Left lobe of liver (tissue), 2 donors: ENCODE measurements at regions not wholly inside any gene's neighbourhood (a gene's known extent, or its start where the extent isn't known, plus 50 kb on each side); places are given as distances from the start of the nearest gene placed in this dataset.

Experiments
- ATAC-seq: fragments of 200-7000 bp; cut with Tn5 transposase; one replicate; pipeline ENCODE4 v1.9.1; 2020; ENCODE audit warnings: mild to moderate bottlenecking, moderate library complexity
- DNase-seq: peaks from one replicate; pipeline ENCODE4 v3.0.0-alpha.2; 2020; ENCODE audit warnings: low spot score
- donor health status: DM: no; HTN: no; CAD: no; lungs with moderate emphysema.
- donor health status: DM: no; HTN: yes; CAD: no.

- ATAC-seq (no peak), DNase-seq (no peak)
Measured at GRCh38 chr9:115362101-115362500, 244.1 kb upstream of the TNC start.

- no peak for ATAC-seq
- no peak for DNase-seq
Measured at GRCh38 chr9:115362640-115363039, 244.7 kb upstream of the TNC start.

- DNase-seq: no peak
- no peak for ATAC-seq
Measured at GRCh38 chr9:115364991-115365390, 247.0 kb upstream of the TNC start.

GRCh38 chr9:115367321-115367720, 249.4 kb upstream of the TNC start:
- no peak for ATAC-seq
- no peak for DNase-seq

GRCh38 chr9:115367780-115368525, 250.0 kb upstream of the TNC start:
- ATAC-seq (no peak), DNase-seq (no peak)

- DNase-seq (no peak), ATAC-seq (no peak)
Measured at GRCh38 chr9:115369322-115369957, 251.5 kb upstream of the TNC start.

- DNase-seq: no peak
- no peak for ATAC-seq
Measured at GRCh38 chr9:115373000-115373709, 255.2 kb upstream of the TNC start.

- no peak for DNase-seq
Measured at GRCh38 chr9:115373710-115374045, 255.7 kb upstream of the TNC start.

GRCh38 chr9:115374724-115375268, 256.8 kb upstream of the TNC start:
- DNase-seq (no peak), ATAC-seq (no peak)

More at GRCh38 chr9:115373710-115374045, 255.7 kb upstream of the TNC start:
- no peak for ATAC-seq

GRCh38 chr9:115378241-115378640, 260.3 kb upstream of the TNC start:
- no peak for DNase-seq
- ATAC-seq: no peak

- ATAC-seq (no peak), DNase-seq (no peak)
Measured at GRCh38 chr9:115378758-115379157, 260.8 kb upstream of the TNC start.

GRCh38 chr9:115379719-115380118, 261.8 kb upstream of the TNC start:
- ATAC-seq (no peak), DNase-seq (no peak)

GRCh38 chr9:115382865-115383264, 264.9 kb upstream of the TNC start:
- ATAC-seq: no peak
- no peak for DNase-seq

GRCh38 chr9:115385383-115386122, 267.6 kb upstream of the TNC start:
- ATAC-seq (no peak), DNase-seq (no peak)

- ATAC-seq: no peak
Measured at GRCh38 chr9:115386963-115387770, 269.2 kb upstream of the TNC start.

GRCh38 chr9:115391168-115391825, 273.3 kb upstream of the TNC start:
- no peak for ATAC-seq
- no peak for DNase-seq

More at GRCh38 chr9:115386963-115387770, 269.2 kb upstream of the TNC start:
- no peak for DNase-seq

GRCh38 chr9:115393976-115394775, 276.2 kb upstream of the TNC start:
- no peak for DNase-seq
- ATAC-seq: no peak

GRCh38 chr9:115395511-115396021, 277.6 kb upstream of the TNC start:
- no peak for DNase-seq
- no peak for ATAC-seq

GRCh38 chr9:115396071-115396529, 278.1 kb upstream of the TNC start:
- DNase-seq (no peak), ATAC-seq (no peak)
